Activated T-cell treated with anti-CD3 and anti-CD28 coated beads, Interleukin-2, amount 50 U/mL, for 48 hours (primary cell): ENCODE measurements at regions not wholly inside any gene's neighbourhood (a gene's known extent, or its start where the extent isn't known, plus 50 kb on each side); places are given as distances from the start of the nearest gene placed in this dataset.
"Not testable (repeated sequence)": the region's sequence is repeated elsewhere in the genome, so short reads cannot be mapped to it uniquely, and the experiment has no call there.

Experiments used
- DNase-seq, 2 experiments: peaks; one replicate each; pipeline ENCODE4 v3.0.0-alpha.2; 2020

DNA sequence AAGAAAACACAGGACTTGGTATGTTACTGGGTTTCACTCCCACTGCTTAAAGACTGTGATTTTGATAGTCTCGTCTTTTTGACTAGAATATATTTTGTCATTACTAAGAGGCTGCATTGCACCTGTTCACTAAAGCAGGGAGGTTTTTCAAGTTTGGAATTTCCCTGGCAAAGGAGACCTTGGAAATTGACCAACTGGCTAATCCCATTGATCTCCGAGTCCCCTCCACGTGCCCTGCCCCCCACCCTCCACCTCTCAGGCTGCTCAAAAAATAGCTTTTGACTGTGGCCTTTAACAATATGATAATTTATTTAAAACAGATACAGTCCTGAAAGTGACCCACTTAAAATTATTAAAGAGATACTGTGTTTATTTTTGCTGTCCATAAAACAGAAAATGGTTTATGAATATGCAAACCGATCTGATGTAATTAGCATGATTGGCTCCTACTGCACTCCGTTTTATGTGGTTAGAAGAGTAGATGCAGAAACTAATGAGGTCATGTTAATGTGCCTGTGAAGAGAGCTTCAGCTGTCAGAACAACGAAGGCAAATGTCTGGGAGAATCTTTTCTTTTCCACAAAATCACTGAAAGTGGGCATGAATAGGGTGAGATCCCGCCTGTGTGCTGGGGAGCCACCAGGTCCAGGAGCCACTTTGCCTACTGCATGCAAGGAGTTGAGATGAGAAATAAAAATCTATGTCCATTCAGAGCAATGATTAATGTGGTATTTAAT, 361.5 kb downstream of the RRAGC start:
- DNase-seq, result no peak

- not testable (repeated sequence) for DNase-seq
Measured at GRCh38 chr1:38493306-38493705, 366.3 kb downstream of the RRAGC start.

DNA sequence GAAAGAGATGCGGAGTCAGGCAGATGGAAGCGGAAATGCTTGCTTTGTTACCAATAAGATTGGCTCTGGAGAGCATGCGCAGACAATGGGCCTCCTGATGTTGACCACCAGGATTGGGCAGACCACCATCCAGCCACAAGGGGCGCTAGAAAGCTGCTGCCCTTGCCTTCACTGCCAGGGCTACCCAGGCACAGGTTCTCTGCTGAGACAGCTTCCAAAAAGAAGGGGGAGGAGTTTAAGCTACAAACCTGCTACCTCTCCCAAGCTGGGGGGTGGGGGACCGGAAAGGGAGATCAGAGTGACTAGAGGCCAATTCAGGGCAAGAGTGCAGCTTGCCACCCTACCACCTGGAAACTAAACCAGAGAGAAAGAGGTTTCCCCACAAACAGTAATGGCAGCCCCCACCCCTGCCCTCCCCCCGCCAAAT, 369.7 kb downstream of the RRAGC start:
- peak; percentile 71 to 73 for DNase-seq

GRCh38 chr1:38488162-38488898, 371.2 kb downstream of the RRAGC start:
- DNase-seq, result no peak

GRCh38 chr1:38487396-38487795, 372.2 kb downstream of the RRAGC start:
- DNase-seq, result no peak

DNA sequence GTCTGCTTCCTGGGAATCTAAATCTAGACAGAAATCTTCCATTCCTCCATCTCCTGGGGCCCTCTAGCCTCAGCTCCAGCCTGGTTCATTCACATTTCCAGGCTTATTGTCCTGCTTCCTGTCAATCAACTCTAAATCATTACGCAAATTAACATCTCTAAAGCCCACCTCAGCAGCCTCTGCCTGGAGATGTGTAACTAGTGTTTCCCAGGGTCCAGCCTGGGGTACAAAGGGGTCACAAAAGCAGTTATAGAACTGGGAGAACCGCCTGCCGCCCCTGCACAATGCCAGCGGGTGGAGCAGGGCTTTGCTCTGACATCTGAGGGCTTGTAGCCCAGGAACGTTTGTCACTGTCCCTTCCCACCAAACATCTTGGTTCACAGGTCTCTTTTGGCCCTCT, 373.5 kb downstream of the RRAGC start:
- no peak for DNase-seq

DNA sequence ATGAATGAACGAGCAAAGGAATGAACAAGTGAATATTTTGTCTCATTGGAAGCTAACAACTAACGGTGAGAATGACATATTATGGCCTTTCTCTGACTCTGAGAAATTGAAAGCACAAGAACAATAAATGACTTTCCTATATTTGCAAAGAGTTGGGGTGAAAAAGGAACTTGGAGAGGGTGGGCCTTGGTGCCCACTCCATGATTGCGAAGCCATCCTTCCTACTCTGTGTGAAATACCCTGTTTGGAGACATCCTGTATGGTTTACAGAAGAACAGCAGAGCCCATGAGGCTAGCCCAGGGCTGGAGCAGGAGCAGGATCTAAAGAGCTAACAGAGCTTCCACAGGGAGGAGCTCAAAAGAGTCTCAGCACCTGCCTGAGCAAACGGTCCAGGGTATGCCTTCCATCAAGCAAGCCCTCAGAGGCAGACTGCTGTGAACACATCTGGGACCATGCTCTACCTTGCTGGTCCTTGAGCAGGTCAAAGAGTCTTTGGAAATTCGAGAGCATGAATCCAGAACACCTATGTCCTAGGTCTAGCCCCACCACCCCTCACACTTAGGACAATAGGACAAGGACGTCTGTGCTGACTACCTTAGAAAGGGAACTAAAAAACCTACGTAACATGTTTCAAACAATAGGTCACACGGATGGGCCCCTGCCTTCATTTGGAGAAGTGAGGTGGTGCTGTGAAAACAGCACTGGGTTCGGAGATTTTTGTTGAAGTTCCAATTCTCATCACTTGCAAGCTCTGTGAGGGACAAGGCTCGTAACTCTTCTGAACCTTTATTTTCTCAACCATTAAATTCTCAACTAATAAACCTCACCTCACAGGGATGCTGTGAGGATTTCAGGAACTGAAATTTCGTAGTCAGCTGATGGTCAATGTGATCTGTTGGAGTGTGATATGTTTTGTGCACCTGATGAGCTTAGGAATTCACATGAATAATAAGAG, 377.4 kb downstream of the RRAGC start:
- no peak for DNase-seq

GRCh38 chr1:38479662-38480061, 379.9 kb downstream of the RRAGC start:
- not testable (repeated sequence) for DNase-seq

DNA sequence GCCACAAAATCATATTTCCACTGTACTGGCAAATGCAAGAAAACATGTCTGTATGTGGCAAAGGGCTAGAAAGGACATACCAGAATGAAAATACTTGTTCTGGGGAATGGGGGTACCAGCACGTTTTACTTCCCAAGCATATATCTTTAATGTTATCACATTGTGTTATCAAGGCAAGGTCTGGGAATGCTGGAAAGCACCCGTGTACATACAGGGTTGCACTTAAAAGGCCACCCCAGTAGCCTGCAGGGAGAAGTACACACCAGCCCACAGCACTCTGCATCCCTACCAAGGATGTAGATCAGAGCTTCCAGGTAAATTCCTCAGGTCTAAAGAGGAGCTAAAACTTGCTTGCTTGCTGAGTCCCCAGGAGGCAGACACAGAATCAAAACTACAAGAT, 381.8 kb downstream of the RRAGC start:
- DNase-seq, result no peak

GRCh38 chr1:38476850-38477178, 382.8 kb downstream of the RRAGC start:
- DNase-seq, result no peak

- DNase-seq, result no peak
Measured at GRCh38 chr1:38476111-38476849, 383.3 kb downstream of the RRAGC start.

- no peak for DNase-seq
Measured at GRCh38 chr1:38475624-38476005, 384.0 kb downstream of the RRAGC start.

DNA sequence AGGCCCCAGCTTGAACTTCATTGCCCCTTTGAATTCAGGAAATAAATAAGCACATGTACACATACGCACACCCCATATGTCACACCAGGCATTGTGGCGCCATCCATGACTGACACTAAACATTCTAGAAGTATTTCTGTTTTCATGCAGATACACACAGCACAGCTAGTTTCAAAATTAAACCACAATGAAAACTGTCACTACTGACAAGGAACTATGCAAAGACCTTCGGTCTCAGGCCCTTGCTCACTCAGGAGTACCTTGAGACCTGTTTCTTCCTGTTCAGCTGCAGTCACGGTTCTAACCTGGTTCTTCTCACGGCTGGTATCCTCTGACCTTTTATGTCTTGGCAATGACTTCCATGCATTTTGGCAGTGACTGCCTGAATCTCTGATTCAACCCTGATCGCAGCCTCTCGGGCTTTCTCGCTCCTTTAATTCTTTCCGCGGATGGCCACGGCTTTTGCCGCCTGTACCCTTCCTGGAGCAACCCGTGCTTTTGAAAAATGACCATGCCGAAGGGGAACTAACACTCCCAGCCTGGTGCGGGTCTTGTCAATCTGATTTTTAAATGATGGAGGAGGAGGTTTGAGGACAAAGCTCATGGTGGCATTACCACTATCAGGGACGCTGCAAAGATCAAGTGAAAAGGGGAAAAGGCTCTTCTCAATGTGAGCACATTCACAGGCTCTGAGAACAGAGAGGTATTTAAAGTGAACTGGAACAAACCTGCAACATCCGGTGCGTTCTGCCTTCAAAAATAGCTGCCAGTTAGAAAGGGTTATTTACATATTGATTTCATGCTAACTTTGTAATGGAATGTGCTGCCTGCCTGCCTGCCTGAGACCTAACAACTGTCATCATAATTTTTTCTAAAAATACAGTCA, 384.6 kb downstream of the RRAGC start:
- no peak for DNase-seq

DNA sequence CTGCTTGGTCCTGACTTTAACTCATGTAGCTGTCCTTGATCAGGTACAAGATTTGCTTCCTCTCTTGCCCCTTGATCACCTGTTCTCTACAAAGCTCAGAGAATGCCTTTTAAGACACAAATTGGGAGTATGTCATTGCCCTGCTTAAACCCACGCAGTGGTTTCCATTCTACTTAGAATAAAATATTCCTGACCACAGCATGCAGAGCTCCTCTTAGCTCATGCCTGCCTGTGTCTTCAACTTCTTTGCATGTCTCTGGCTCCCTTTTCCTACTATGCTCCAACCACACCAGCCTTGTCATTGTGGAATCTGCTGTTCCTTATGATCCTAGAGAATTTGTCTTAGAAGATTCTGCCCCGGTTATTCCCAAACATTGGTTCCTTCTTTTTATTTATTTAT, 393.1 kb downstream of the RRAGC start:
- no peak for DNase-seq

DNA sequence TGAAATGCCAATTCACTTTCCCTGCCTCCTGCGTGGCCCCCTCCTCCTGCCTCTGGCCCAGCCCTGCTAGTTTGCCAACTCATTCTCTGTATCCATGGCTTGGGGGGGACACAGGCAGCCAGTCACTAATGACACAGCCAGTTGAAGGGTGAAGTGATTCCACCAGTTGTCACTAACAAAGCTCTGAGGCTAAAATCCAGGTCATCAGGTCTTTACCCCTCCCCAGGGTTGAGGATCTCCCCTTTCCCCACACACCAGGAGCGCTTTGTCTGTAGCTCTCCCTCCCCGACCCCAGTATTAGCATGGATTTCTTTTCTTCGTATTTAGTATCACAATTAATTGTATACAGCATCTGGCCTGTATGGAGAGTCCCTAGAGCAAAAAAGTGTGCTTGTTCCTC, 394.1 kb downstream of the RRAGC start:
- no peak for DNase-seq

DNA sequence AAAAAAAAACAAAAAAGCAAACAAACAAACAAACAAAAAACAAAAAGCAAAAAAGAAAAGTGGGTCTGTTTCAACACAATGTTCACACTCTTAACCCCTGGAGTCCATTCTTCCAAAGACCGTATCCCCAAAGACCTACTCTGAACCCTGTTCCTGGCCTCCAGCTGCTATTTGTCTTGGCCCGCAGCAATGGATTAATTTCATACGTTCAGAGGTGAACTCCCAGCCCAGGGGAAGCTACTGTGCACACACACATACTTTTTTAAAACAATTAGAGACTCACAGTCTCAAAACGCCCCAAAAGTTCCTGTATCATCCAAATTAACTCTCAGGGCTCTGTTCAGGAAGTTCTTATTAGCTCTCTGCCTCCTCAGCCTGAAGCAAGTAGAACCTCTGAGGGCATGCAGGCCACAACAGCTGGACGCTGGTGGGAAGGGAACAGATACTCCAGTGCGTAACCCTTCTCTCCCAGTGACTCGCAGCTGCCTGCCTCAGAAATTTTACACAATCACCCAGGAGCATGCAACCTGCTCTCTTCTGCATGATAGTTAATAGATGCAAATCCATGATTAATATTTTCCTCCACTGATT, 395.4 kb downstream of the RRAGC start:
- DNase-seq, result no peak

DNA sequence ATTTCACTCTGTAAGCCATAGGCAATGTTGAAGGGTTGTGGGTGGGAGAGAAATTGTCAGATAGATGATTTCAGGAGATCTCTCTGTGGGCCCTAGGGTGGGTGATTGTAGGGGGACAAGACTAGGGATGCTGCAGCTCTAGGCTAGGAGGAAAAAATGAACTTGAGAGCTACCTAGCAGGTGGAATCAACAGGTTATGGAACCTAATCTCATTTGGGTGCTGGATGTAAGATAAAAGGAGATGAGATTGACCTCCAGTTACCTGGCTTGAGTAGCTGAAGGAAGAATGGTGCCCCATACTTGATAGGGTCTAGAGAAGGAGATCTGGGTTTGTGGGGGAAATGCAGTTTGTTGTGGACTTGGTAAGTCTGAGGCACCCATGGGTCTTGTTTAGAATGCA, 396.5 kb downstream of the RRAGC start:
- no peak for DNase-seq

DNA sequence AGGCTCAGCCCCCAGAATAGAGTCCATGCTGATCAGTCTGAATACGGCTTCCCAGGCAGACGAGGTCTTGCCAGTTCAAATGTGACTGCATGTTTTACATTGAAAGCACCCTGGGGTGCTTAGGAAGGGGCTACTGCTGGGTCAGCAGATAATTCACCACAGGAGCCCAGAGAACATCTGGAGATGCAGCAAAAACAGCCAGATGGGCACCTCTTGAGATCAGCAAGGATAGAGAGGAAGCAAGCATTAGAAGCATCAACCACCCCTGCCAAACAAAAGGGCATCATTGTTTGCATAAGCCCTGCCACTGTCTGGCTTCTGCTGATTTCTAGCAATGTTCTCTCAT, 403.1 kb downstream of the RRAGC start:
- no peak for DNase-seq

DNA sequence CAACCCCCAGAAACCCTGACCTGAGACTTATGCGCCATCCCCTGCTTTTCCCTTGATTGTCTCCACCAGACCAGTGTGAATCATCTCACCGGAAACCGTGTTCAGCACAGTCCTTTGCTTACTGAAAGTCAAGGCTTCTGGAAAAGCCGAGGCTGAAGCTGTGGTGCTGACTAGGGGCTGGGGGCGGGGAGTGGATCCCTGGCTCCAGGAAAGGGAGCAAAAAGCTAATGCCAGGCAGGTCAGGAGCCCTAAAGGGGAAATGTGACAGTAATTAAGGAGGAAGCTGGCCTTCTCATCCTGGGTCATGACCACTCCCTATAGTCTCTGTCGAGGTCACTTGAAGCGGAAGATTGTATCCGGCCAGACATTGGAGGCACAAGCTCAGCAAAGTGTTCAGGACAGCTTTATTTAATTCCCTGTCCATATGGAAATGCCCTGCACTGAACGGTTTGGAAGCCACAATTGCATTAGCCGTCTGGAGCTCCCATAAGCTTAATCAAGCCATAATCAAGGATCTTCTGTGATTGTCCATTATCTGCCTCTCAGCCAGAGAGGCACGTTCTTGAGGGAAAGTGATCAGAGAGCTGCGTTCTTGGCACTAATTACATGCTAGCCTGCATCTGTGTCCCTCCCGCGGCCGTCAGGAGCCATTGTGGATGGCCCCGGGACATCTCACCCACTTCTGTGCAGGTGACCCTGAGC, 403.6 kb downstream of the RRAGC start:
- no peak for DNase-seq

DNA sequence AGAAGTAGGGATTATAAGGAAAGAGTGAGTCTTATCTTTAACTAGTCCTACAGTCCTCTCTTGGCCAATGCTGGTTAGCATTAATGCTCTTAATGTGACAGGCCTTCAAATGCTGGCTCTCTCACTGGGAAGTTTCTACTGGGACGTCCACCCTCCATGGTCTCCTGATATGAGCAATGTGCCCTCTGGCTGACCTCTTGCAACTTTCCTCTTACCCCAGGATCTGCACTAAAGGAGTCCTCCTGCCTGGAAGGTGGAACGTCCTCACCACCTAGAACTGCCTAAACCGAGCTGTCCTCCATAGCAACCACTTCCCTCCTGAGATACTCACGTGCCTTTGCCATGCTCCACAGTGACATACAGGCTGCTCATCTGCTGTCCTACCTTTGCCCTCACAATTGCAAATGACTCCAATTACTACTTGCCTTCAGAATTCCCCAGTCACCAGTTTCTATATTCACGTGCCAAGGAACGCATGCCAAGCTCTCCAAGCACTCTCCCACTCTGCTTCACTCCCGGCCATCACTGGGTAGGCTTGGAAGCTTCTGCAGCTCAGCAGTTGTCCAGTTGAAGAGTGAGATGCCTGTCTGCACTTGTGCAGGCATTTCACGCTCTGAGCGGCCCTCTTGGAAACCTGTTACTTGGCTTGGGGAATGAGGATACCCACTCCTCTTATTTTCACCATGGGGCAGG, 404.7 kb downstream of the RRAGC start:
- DNase-seq, result no peak
